AG04449 (cell line): ENCODE measurements at regions not wholly inside any gene's neighbourhood (a gene's known extent, or its start where the extent isn't known, plus 50 kb on each side); places are given as distances from the start of the nearest gene placed in this dataset.

ENCODE experiments used
- CTCF ChIA-PET: fragments of 350-600 bp; formaldehyde crosslinking; extraction: SDS; loops from one replicate; lab custom pipeline; 2021; ENCODE audit warnings: antibody characterized with exemption; lab: Yijun Ruan, JAX
- POLR2A ChIA-PET: fragments of 400-600, 350-600 bp; formaldehyde crosslinking; extraction: SDS; loops from one replicate; lab custom pipeline; 2020; ENCODE audit warnings: antibody characterized with exemption, inconsistent platforms; lab: Yijun Ruan, JAX
- DNase-seq: peaks from one replicate; pipeline ENCODE4 v3.0.0-alpha.2; 2010; ENCODE audit warnings: low read depth, low spot score
- H3K4me3 ChIP-seq: 2 replicates; pipeline ENCODE4 v1.5.1; 2011; ENCODE audit warnings: low read depth, mild to moderate bottlenecking, control low read depth, low read length
- CTCF ChIP-seq: IDR thresholded peaks from one replicate; pipeline ENCODE4 v1.5.1; 2011; ENCODE audit warnings: mild to moderate bottlenecking, moderate library complexity, low read length, control low read depth, inconsistent platforms; ENCODE audit not compliant: insufficient read depth; ENCODE audit errors: missing control alignments

- ChIA-PET CTCF (no interaction called here), POLR2A (no interaction called here)
- no peak for DNase-seq
- H3K4me3 ChIP-seq = no peak overlapping the region
- TF ChIP-seq CTCF = no peak
Observed at GRCh38 chr3:152620395-152620794, 214.5 kb upstream of the P2RY1 start.

DNA sequence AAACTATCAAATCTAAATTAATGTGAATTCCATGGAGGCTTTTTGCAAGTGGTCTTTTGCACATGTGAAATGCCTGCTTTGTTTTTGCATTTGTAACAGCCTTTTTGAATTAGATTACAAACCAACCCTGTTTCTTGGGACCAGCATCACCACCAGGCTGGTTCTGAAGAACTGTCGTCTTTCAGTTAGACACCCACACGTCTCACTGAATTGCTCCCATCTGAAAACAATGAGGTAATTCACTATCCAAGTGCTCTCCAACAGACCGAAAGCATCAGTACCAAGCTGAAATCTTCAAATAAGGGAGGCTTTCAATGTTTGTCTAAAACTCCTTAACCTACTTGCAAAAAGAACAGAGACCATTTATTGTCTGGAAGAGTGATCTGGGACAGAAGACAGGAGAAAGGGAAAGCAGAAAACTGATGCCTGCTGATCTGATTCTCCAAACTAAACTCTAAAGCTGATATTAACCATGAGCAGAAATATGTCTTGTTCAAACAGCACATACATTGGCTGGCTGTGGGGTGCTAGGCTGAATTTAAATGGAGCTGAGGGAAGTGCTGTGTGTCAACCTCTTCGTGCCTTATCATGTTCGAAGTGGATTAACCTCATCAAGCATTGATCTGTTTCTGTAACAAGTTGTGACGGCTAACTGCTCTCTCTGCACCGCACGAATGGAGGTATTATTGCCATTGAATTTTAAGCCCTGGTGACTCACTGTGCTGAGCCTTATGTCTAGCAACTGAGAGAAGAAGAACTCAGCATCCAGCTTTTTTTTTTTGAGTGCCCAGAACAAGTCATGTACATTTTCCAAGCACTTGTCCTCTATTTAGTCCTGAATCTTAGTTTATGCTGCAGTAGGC is 213.7 kb upstream of the P2RY1 start:
- DNase-seq = no peak

DNA sequence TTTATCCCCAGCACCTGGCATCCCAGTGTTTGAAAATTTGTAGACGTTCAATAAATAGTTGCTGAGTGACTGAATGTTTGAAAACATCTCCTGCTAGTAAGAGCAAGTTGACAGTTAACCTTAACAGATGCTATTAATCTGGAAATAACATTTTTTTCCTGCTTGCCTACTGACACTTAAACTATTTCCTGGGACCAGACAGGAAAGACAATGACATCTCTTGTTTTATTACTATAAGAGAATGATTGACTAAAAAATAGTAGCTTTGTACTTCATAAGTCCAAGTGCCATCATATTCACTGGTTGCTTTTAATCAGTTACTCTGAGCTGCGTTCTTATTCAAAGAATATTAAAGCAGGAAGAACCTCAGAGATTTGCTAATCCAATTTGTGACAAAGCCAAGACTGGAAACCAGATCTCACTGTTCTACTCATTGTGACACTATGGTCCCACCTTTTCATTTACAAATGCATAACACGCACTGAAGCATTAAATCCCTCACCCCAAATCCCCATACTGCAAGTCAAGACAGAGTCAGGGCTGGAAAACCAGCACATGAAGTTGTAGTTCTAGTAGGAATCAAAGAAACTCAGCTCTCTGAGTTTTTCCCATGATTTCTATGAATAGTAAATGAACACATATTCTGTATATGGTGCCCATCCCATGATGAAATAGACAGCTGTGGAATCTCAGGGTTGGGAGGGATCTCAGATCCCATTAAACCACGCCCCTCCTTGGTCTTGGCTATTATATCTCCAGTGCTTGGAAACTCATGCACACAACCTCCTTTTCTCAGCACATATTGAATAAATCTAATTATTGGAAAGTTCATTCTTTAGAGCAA is 212.7 kb upstream of the P2RY1 start:
- no peak overlapping the region for H3K4me3 ChIP-seq
- TF ChIP-seq CTCF = no peak
- DNase-seq = no peak
- CTCF ChIA-PET = no interaction called here
- POLR2A ChIA-PET = no interaction called here

More for the DNA sequence above, 213.7 kb upstream of the P2RY1 start:
- TF ChIP-seq CTCF = no peak
- POLR2A ChIA-PET = no interaction called here
- CTCF ChIA-PET = no interaction called here
- H3K4me3 ChIP-seq = no peak overlapping the region

- ChIA-PET POLR2A (no interaction called here), CTCF (no interaction called here)
- no peak overlapping the region for H3K4me3 ChIP-seq
- no peak for DNase-seq
- TF ChIP-seq CTCF = no peak
Observed at GRCh38 chr3:152622811-152623167, 212.1 kb upstream of the P2RY1 start.

GRCh38 chr3:152623286-152623911 is 211.5 kb upstream of the P2RY1 start:
- TF ChIP-seq CTCF = no peak
- no peak for DNase-seq
- ChIA-PET CTCF (no interaction called here), POLR2A (no interaction called here)
- no peak overlapping the region for H3K4me3 ChIP-seq

DNA sequence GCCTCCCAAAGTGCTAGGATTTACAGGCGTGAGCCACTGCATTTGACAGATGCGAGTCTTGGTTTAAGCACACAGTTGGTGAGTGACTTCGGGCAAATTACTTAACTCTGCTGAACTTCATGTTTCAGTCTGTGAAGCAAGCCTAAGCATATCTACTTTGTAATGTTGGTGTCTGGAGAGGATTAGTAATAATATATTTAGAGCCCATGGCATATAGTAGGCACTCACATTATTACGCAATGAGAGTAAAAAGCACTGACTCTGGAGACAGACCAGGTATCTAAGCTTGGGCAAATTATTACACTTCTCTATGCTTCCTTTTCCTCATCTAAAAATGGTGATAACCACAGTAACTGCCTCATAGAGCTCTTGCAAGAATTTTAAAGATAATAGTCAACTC is 208.7 kb upstream of the P2RY1 start:
- no peak for DNase-seq
- ChIA-PET POLR2A (no interaction called here), CTCF (no interaction called here)
- H3K4me3 ChIP-seq = no peak overlapping the region
- no peak for TF ChIP-seq CTCF
